H7 (cell line): ENCODE measurements at regions not wholly inside any gene's neighbourhood (a gene's known extent, or its start where the extent isn't known, plus 50 kb on each side); places are given as distances from the start of the nearest gene placed in this dataset.
A peak's percentile ranks its signal among the peaks of the same experiment; 100 is the strongest.
"Not testable (repeated sequence)": the region's sequence is repeated elsewhere in the genome, so short reads cannot be mapped to it uniquely, and the experiment has no call there.

Source experiments
- DNase-seq: peaks from one replicate; pipeline ENCODE4 v3.0.0; 2012
- H3K27me3 ChIP-seq: 2 replicates; pipeline ENCODE4 v1.6.0; 2011; ENCODE audit warnings: mild to moderate bottlenecking, low read length; ENCODE audit not compliant: control insufficient read depth, insufficient read depth
- H3K36me3 ChIP-seq: replicated peaks from 2 replicates; pipeline ENCODE4 v1.5.1; 2011; ENCODE audit warnings: low read length; ENCODE audit not compliant: control insufficient read depth, insufficient read depth
- H3K4me3 ChIP-seq: 2 replicates; pipeline ENCODE4 v1.5.1; 2011; ENCODE audit warnings: low read depth, mild to moderate bottlenecking, control low read depth, low read length, moderate library complexity; ENCODE audit not compliant: insufficient read depth

GRCh38 chr18:59848002-59848401 lies 51.8 kb upstream of the PMAIP1 start:
- Histone ChIP-seq H3K4me3 (no peak overlapping the region), H3K36me3 (no peaks in the 10 kb centered on the region), H3K27me3 (no peaks in the 10 kb centered on the region)
- DNase-seq: no peak

GRCh38 chr18:59847491-59847846 lies 52.3 kb upstream of the PMAIP1 start:
- H3K27me3 ChIP-seq, DNase-seq, H3K36me3 ChIP-seq, H3K4me3 ChIP-seq: not testable (repeated sequence)

- Histone ChIP-seq H3K4me3 (no peak overlapping the region), H3K36me3 (no peaks in the 10 kb centered on the region), H3K27me3 (no peaks in the 10 kb centered on the region)
- peak; percentile 62 for DNase-seq
Observed at GRCh38 chr18:59846814-59847490, 52.8 kb upstream of the PMAIP1 start.

DNA sequence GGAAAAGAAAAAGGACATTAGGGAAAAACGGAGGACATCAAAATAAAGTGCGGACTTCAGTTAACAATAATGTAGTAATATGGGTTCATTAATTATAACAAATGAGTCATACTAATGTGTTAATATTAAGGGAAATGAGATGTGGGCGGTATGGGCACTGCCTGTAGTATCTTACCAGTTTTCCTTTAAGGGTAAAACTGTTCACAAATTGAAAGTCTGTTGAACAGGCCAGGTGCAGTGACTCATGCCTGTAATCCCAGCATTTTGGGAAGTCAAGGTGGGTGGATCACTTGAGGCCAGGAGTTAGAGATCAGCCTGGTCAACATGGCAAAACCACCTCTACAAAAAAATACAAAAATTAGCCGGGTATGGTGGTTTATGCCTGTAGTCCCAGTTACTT lies 56.8 kb upstream of the PMAIP1 start:
- H3K27me3 ChIP-seq: no peaks in the 10 kb centered on the region
- no peak overlapping the region for H3K4me3 ChIP-seq
- H3K36me3 ChIP-seq: no peaks in the 10 kb centered on the region
- DNase-seq: no peak

DNA sequence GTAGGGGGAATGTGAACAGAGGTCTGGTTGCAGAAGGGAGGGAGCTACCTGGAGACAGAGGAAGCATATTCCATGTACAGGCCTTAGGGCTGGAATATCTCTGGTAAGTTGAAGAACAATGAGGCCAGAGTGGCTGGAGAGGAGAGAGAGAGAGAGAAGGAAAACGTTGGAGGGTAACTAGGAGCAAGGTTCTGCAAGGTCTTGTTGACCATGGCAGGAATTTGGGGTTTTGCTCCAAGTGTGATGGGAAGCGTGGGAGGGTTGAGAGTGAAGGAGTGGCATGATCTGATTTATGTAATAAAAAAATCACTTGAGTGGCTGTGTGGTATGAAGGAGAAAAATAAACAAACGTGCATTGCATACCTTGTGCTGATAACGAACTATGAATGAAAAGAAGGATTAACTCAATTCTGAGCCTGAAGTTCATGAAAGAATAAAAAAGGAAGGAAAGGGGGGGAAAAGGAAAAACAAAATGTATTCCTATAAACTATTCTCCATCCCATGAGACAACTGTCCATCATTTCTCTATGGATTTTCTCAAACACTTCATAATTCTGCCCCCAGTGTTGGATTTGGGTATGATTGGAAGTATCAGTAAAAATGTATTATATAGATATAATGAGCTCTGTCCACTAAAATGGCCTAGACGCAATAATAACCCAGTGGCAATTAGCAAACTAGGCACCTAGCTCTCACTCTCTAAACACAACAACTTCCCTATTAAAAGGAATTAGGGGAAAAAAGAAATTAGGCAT lies 59.7 kb upstream of the PMAIP1 start:
- no peak overlapping the region for H3K4me3 ChIP-seq
- no peaks in the 10 kb centered on the region for H3K36me3 ChIP-seq
- DNase-seq: no peak
- H3K27me3 ChIP-seq: no peaks in the 10 kb centered on the region

- H3K36me3 ChIP-seq: no peaks in the 10 kb centered on the region
- H3K4me3 ChIP-seq: no peak overlapping the region
- no peak for DNase-seq
- H3K27me3 ChIP-seq: no peaks in the 10 kb centered on the region
Observed at GRCh38 chr18:59839246-59839645, 60.5 kb upstream of the PMAIP1 start.

DNA sequence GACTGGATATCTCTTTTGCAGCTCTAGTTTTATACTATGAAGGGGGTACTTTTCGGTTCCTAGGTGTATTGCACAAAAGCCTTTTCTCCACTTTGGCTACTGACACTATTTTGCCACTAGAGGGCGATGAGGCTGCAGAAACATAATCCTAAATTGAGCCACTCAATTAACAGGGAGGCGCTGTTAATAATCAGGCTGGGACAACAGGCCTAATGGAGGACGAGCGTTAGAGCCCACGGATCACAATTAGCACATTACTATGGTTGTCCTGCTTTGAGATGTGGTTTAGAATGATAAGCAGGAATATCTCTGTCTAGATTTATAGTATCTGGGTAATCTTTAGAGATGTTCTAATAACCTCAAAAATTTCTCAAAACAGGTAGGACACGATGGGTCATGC lies 62.2 kb upstream of the PMAIP1 start:
- H3K4me3 ChIP-seq: no peak overlapping the region
- peak; percentile 71 for DNase-seq
- H3K36me3 ChIP-seq: no peaks in the 10 kb centered on the region
- no peaks in the 10 kb centered on the region for H3K27me3 ChIP-seq

DNA sequence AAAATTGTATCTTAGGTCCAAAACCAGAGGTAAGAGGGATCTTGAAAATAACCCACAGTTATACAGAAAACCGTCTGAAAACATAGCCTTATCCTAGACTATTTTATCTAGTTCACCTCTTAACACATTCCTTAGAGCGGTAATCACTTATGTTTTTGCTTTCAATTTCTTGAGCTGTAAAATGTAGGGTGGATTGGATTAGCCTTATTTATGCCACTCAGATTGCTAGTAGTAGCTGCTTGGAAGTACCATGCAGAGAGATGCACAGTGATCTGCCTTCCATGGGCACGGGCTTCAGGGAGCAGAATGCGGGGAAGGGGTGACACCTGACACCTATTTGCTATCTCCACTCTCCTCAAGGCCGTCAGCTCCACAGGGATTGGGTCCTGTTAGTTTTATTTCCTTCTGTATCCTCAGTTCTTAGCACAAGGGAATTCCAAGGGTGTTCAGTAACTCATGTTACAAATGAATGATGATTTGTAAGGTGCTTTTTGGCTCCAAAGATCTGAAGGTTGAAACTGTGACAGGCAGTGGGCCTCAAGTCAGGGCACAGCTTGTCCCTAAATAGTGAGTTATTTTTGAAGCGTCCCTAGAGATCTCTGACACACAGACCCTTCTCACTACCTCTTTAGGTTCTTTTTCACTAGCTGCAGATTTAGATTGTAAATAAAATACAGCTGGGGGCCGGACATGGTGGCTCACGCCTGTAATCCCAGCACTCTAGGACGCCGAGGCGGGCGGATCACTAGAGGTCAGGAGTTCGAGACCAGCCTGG lies 64.0 kb upstream of the PMAIP1 start:
- peak; percentile 60 for DNase-seq
- H3K4me3 ChIP-seq: no peak overlapping the region
- no peaks in the 10 kb centered on the region for H3K27me3 ChIP-seq
- H3K36me3 ChIP-seq: no peaks in the 10 kb centered on the region

DNA sequence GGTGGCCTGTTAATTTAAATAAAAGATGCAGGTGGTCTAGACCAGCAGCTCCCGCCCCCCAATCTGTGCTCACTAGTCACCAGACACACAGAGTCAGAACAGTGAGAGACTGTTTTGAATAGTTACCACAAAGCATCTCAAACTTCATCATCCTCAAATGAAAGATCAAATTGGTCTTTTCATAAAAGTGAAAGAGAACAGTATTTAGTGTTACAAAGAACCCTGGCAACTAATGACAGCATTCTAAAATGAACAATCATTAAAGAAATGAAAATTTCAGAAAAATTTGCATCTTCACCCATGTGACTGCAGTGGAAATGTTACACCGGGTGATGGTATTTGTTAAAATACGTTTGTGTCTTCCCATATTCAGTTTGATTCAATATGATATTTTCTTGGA lies 65.5 kb upstream of the PMAIP1 start:
- no peak for DNase-seq

DNA sequence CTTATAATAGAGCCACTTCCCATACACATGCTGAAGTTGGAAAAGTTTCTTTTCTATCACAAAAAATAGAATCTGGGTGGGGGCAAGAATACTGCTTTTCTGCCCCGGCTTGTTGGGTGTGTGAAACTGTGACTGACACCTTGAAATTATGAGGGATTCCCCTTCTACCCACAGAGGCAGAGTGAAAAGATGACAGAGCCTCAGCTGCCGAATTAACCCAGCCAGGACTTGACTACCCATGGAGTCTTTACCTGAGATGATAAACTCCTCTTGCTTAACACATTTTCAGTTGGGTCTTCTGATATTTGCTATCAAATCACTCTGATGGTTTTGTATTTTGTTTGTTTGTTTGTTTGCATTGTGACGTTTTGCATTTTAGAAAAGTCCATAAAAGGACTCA lies 66.0 kb upstream of the PMAIP1 start:
- no peak for DNase-seq
- no peak overlapping the region for H3K4me3 ChIP-seq
- no peaks in the 10 kb centered on the region for H3K36me3 ChIP-seq
- H3K27me3 ChIP-seq: no peaks in the 10 kb centered on the region

More for the DNA sequence above, 65.5 kb upstream of the PMAIP1 start:
- Histone ChIP-seq H3K27me3 (no peaks in the 10 kb centered on the region), H3K4me3 (no peak overlapping the region), H3K36me3 (no peaks in the 10 kb centered on the region)

GRCh38 chr18:59823596-59824195 lies 76.1 kb upstream of the PMAIP1 start:
- H3K27me3 ChIP-seq: no peaks in the 10 kb centered on the region
- no peak overlapping the region for H3K4me3 ChIP-seq
- no peaks in the 10 kb centered on the region for H3K36me3 ChIP-seq
- DNase-seq: peak; percentile 50

GRCh38 chr18:59822612-59823550 lies 76.9 kb upstream of the PMAIP1 start:
- Histone ChIP-seq H3K27me3 (no peaks in the 10 kb centered on the region), H3K36me3 (no peaks in the 10 kb centered on the region), H3K4me3 (no peak overlapping the region)
- DNase-seq: no peak

- DNase-seq: no peak
- Histone ChIP-seq H3K4me3 (no peak overlapping the region), H3K27me3 (no peaks in the 10 kb centered on the region), H3K36me3 (no peaks in the 10 kb centered on the region)
Observed at GRCh38 chr18:59821983-59822382, 77.8 kb upstream of the PMAIP1 start.

DNA sequence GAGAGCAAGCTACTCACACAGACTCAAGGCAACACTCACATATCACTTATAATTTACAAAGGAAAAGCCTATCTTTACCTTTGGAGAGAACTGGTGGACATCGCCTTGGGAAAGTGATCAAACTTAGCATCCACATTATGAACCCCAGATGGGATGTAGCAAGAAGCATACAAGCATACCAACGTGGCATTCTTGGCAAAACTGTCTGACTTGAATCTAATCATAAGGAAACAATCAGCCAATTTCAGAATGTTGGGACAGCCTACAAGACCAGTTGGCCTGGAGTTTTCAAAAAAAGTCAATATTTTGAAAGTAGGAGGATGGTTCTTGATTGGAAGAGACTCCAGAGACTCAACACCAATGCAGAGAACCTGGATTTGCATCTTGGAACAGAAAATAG lies 79.1 kb upstream of the PMAIP1 start:
- no peak for DNase-seq
- no peaks in the 10 kb centered on the region for H3K36me3 ChIP-seq
- no peak overlapping the region for H3K4me3 ChIP-seq
- H3K27me3 ChIP-seq: no peaks in the 10 kb centered on the region
